GM11168 (cell line): ENCODE measurements at regions not wholly inside any gene's neighbourhood (a gene's known extent, or its start where the extent isn't known, plus 50 kb on each side); places are given as distances from the start of the nearest gene placed in this dataset.

Experiments used
- in situ Hi-C: fragments of 300-500 bp; cut with MboI; formaldehyde crosslinking; loops from one replicate; pipeline ENCODE4 v1.12.0; 2022; ENCODE audit warnings: low sequenced_read_pairs; ENCODE audit not compliant: unreplicated experiment

- in situ Hi-C loops: no loop called here
Measured at GRCh38 chr11:45597097-45597496, 68.3 kb downstream of the CHST1 start.

GRCh38 chr11:45596571-45596970, 68.9 kb downstream of the CHST1 start:
- in situ Hi-C loops: no loop called here

GRCh38 chr11:45593992-45594391, 71.4 kb downstream of the CHST1 start:
- in situ Hi-C loops: no loop called here

- in situ Hi-C loops: no loop called here
Measured at GRCh38 chr11:45592636-45593035, 72.8 kb downstream of the CHST1 start.

- in situ Hi-C loops: no loop called here
Measured at GRCh38 chr11:45590743-45591142, 74.7 kb downstream of the CHST1 start.

- in situ Hi-C loops: no loop called here
Measured at GRCh38 chr11:45585205-45585604, 80.2 kb downstream of the CHST1 start.

- in situ Hi-C loops: no loop called here
Measured at GRCh38 chr11:45583981-45584566, 81.3 kb downstream of the CHST1 start.

- in situ Hi-C loops: no loop called here
Measured at GRCh38 chr11:45580399-45580798, 85.0 kb downstream of the CHST1 start.

GRCh38 chr11:45578316-45578715, 87.1 kb downstream of the CHST1 start:
- in situ Hi-C loops: no loop called here

- in situ Hi-C loops: no loop called here
Measured at GRCh38 chr11:45577752-45578151, 87.7 kb downstream of the CHST1 start.

GRCh38 chr11:45576461-45577215, 88.8 kb downstream of the CHST1 start:
- in situ Hi-C loops: no loop called here

GRCh38 chr11:45573728-45574127, 91.7 kb downstream of the CHST1 start:
- in situ Hi-C loops: no loop called here

- in situ Hi-C loops: no loop called here
Measured at GRCh38 chr11:45572354-45573123, 92.9 kb downstream of the CHST1 start.

- in situ Hi-C loops: no loop called here
Measured at GRCh38 chr11:45569776-45570175, 95.6 kb downstream of the CHST1 start.

GRCh38 chr11:45568049-45568448, 97.4 kb downstream of the CHST1 start:
- in situ Hi-C loops: no loop called here

- in situ Hi-C loops: no loop called here
Measured at GRCh38 chr11:45565446-45565988, 99.9 kb downstream of the CHST1 start.

- in situ Hi-C loops: no loop called here
Measured at GRCh38 chr11:45563810-45564209, 101.6 kb downstream of the CHST1 start.

GRCh38 chr11:45563171-45563570, 102.3 kb downstream of the CHST1 start:
- in situ Hi-C loops: no loop called here

- in situ Hi-C loops: no loop called here
Measured at GRCh38 chr11:45560913-45561281, 104.5 kb downstream of the CHST1 start.

- in situ Hi-C loops: no loop called here
Measured at GRCh38 chr11:45560155-45560912, 105.1 kb downstream of the CHST1 start.
